ENCODE measurements at regions not wholly inside any gene's neighbourhood (a gene's known extent, or its start where the extent isn't known, plus 50 kb on each side); places are given as distances from the start of the nearest gene placed in this dataset.
"Not testable (repeated sequence)": the region's sequence is repeated elsewhere in the genome, so short reads cannot be mapped to it uniquely, and the experiment has no call there.

DNA sequence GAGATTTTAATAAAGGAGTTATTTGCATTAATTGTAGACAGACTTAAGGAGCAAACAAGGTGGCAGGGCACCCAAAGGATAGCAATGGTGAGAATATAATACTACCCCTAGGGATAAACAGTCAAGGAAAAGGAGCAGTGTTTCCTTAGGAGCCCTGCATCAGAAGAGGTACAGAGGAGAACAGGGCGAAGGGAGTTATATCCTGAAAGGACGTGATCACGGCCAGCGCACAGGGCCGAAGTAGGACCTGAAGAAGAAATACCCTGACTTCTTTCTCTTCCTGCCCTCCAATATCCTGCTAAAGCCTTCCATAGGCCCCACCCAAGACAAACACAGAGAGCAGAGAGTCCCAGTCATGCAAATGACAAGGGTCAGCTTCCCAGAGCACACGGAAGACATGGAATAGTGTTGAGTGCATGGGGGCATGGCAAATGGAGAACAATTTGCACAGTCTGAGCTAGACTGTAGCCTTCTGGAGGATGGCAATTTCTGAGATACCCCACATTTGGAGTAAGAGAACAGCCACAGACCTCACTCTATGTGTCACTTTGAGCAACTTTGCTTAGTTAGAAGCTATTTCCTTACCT lies 188.2 kb downstream of the ZNF92 start:
- H3K36me3 Mint-ChIP-seq, H3K4me1 Mint-ChIP-seq, CTCF ChIA-PET, H3K27me3 Mint-ChIP-seq, H3K27ac Mint-ChIP-seq, H3K9me3 Mint-ChIP-seq, DNase-seq, H3K4me3 Mint-ChIP-seq: not testable (repeated sequence)

DNA sequence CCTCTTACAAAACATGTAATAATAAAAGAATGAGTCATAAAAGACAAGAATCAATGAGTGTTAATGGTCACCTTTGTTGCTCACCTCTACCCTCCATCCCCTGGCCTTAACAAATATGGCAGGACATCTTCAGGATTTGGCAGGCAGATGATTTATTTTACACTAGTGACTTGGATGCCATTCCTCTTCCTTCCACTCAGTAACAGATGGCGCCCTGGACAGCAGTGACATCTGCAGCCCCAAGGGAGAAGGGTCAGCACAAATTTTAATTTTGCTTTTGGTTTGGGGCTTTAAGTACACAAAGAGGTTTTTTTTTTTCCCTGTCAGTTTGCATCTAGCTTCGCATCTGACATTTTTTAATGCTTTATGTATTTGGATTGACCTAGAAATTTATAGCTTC lies 188.9 kb downstream of the ZNF92 start:
- H3K27me3 Mint-ChIP-seq, H3K4me1 Mint-ChIP-seq, H3K9me3 Mint-ChIP-seq, DNase-seq, H3K27ac Mint-ChIP-seq, H3K36me3 Mint-ChIP-seq, H3K4me3 Mint-ChIP-seq, CTCF ChIA-PET: not testable (repeated sequence)

DNA sequence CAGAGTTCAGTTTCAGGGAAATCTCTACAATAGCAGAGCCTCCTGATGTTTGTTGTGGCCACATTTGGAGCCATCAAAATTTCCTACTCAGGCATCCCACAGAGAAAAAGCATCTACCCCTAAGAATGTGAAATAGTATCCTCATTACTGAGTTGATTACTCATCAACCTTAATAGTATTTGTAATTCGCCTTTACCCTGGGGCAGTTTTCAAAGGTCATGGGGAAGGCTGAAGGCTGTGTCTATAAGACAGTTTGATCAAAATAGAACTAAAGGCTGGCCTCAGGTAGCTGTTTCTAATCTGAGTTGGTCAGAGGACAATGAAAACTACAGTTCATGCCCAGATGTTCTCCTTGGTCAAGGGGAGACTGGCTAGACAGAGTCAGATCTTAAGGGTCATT lies 189.7 kb downstream of the ZNF92 start:
- CTCF ChIA-PET, DNase-seq, H3K36me3 Mint-ChIP-seq, H3K27ac Mint-ChIP-seq, H3K27me3 Mint-ChIP-seq, H3K4me1 Mint-ChIP-seq, H3K9me3 Mint-ChIP-seq, H3K4me3 Mint-ChIP-seq: not testable (repeated sequence)

DNA sequence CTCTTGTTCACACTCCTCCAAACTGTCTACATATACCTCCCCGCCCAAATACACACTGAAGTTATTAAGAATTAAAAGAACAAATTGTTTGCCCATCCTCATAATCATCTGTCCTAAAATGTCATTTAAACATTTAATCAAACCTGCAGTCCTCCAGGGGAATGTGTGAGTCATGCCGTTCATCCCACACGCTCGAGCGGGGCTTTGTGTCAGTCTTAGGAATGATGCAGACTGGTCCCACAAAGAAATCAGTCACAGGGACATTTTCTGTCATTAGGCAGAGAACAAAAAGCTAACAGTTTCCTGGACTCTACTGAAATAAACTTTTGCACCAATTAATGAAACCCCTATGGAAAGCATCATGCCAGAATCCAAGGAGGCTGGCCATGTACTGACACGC lies 194.6 kb downstream of the ZNF92 start:
- H3K9me3 Mint-ChIP-seq, H3K4me1 Mint-ChIP-seq, H3K27ac Mint-ChIP-seq, H3K36me3 Mint-ChIP-seq, H3K4me3 Mint-ChIP-seq, DNase-seq, H3K27me3 Mint-ChIP-seq, CTCF ChIA-PET: not testable (repeated sequence)

DNA sequence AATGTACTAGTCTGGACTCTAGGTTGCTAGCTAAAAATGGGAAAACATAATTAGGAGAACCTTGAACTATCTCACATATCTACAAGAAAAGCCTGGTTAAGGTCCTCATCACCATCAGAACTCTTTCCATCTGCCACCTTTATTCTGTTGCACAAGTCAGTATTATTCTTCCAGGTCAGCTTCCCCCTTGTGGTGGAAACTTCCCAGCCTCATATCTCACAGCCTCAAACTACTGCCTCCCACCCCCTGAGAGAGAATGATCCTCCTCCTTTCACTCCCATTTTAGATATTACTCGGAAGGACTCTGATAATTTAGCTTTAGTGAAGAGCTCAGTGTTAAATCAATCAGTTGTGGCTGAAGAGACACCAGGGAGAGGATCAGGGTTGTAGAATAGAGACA lies 197.3 kb downstream of the ZNF92 start:
- DNase-seq, H3K9me3 Mint-ChIP-seq, H3K4me3 Mint-ChIP-seq, CTCF ChIA-PET, H3K4me1 Mint-ChIP-seq, H3K27ac Mint-ChIP-seq, H3K27me3 Mint-ChIP-seq, H3K36me3 Mint-ChIP-seq: not testable (repeated sequence)

DNA sequence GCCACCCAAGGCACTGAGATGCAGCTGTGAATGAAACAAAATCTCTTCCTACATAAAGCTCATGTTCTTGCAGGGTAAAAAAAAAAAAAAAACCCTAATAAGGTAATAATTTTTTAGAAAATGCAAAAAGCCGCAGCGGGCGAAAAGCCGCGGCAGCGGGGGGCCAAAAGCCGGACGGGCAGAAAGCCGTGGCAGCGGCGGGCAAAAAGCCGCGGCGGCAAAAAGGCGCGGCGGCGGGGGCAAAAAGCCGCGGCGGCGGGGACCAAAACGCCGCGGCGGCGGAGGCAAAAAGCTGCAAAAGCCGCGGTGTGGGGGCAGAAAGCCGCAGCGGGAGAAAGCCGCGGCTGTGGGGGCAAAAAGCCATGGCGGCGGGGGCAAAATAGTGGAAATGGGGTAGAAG lies 198.9 kb downstream of the ZNF92 start:
- peak; percentile 16 for DNase-seq
- H3K9me3 Mint-ChIP-seq, H3K27ac Mint-ChIP-seq, CTCF ChIA-PET, H3K27me3 Mint-ChIP-seq, H3K4me3 Mint-ChIP-seq, H3K36me3 Mint-ChIP-seq, H3K4me1 Mint-ChIP-seq: not testable (repeated sequence)

DNA sequence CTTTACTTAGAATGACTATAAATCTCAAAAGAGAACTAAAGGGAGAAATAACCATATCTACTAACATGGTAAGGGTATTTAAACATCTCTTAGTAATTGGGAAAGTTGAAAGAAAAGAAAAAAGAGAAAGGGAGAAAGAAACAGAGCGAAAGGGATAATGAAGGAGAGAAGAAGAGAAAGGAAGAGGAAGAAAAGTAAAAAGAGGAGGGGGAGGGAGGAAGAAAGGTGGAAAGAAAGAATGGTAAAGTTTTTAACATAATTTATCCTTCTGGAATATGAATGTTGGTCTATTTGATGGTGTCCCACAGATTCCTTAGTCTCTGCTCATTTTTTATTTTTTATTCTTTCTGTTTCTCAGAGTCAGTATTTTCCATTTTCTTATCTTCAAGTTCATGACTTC lies 202.7 kb downstream of the ZNF92 start:
- DNase-seq, H3K9me3 Mint-ChIP-seq, H3K4me1 Mint-ChIP-seq, H3K4me3 Mint-ChIP-seq, H3K36me3 Mint-ChIP-seq, CTCF ChIA-PET, H3K27ac Mint-ChIP-seq, H3K27me3 Mint-ChIP-seq: not testable (repeated sequence)

DNA sequence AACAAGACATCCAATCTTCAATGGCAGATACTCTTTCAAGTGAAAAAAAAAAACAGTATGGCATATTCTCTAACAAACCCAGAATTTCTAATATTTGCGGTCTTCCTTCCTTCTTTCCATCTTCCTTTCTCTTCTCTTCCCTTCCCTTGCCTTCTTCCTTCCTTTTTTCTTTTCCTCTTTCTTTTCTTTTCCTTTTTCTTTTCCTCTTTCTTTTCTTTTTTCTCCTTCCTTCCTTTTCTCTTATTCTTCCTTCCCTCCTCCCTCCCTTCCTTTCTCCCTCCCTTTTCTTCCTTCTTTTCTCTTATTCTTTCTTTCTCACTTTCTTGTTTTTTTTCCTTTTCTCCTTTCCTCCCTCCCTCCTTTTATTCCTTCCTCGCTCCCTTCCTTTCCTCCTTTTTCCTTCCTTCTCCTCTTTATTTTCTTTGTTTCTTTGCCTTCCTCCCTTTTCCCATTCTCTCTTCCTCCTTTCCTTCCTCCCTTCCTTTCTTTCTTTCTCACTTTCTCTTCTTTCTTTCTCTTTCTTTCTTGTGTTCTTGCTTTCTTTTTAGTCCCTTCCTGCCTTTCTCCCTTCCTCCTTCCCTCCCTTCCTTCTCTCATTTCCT lies 209.0 kb downstream of the ZNF92 start:
- H3K27me3 Mint-ChIP-seq, CTCF ChIA-PET, H3K27ac Mint-ChIP-seq, H3K4me3 Mint-ChIP-seq, H3K36me3 Mint-ChIP-seq, DNase-seq, H3K4me1 Mint-ChIP-seq, H3K9me3 Mint-ChIP-seq: not testable (repeated sequence)

DNA sequence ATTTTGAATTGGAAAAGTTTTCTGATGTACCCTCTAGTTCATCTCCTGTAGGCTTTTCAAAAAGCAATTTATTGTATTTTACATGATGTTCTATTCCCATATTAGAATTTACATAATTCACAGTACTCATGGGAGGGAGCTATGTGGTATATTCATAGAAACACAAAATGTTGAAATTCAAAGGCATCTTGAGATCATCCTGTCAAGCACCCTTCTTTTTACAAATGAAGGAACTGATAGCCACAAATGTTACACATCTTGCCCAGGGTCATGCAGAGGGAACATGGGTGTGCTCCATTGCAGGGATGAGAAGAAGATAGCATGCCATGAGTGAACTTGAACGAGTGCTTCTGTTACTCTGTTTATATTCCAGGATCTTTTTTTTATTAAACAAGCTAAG lies 228.8 kb downstream of the ZNF92 start:
- H3K27me3 Mint-ChIP-seq, result peaks cover 12% of the 10 kb centered on the region
- DNase-seq, CTCF ChIA-PET, H3K4me1 Mint-ChIP-seq, H3K36me3 Mint-ChIP-seq, H3K4me3 Mint-ChIP-seq, H3K27ac Mint-ChIP-seq, H3K9me3 Mint-ChIP-seq: not testable (repeated sequence)

DNA sequence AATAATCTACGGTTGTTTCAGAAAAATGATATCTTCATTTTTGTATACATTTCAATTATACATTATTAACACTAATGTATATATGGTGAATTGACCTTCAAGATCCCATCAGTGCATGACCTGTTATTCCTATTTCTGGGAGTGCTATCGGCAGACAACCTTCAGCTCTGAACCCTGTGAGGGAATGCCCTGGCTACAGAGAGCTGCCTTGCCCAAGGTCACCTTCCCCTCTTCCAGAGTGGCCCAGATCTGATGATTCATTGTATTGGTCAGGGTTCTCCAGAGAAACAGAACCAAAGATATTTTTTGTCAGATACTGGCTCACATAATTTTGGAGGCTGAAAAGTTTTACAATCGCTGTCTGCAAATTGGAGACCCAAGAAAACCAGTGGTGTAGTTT lies 235.5 kb downstream of the ZNF92 start:
- CTCF ChIA-PET, result no interaction called here
- no peaks in the 10 kb centered on the region for H3K36me3 Mint-ChIP-seq

DNA sequence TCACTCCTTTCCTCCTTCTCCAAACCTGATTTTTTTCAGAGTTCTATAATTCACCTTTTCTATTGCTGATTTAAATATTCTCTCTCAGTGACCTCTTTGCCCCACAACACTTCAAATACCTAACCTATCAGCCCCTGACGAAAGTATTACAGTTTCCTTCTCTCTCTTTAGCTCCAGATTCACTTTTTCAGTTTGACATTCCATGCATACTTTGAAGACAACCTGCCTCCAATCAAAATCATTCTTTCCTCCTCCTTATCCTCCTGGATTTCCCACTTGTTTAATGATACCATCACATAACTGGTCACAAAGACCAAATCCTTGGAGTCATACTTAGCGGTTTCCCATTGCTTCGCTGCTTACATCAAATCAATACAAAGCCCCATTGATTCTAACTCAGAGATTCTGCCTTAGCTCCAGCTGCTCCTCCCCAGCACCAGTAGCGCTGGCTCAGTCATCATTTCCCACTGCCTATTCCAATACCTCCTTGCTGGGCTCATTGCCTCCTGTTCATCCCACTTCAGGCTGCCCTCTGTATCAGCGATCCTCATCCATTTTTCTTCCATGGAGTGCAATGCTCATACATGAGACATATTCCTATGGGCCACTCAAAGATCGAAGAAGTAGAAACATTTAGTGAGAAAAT lies 240.1 kb downstream of the ZNF92 start:
- CTCF ChIA-PET, H3K4me1 Mint-ChIP-seq, H3K4me3 Mint-ChIP-seq, H3K27ac Mint-ChIP-seq, DNase-seq, H3K36me3 Mint-ChIP-seq, H3K9me3 Mint-ChIP-seq: not testable (repeated sequence)
- peaks cover 14% of the 10 kb centered on the region for H3K27me3 Mint-ChIP-seq

More for the DNA sequence above, 235.5 kb downstream of the ZNF92 start:
- Mint-ChIP-seq H3K4me3 (no peak overlapping the region), H3K9me3 (no peaks in the 10 kb centered on the region), H3K4me1 (no peaks in the 10 kb centered on the region), H3K27me3 (peaks cover 17% of the 10 kb centered on the region), H3K27ac (no peak overlapping the region)
- no peak for DNase-seq

DNA sequence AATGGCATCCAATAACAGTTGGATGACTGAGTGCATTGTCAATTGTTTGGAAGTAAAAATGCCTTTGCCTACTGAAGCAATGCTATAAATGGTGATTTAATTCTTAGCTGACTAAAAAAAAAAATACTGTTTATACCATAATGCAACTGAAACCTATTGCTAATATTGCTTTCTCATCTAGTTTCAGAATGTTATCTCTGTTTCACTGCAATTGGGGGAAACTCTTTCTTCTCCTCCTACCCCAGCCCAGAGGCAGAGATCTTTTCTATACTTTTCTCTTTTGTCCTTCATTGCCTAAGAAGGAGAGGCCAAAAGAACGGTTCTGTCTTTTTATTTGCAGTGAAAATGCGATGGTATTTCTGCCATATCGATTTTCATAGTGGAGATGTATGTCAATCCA lies 242.5 kb downstream of the ZNF92 start:
- H3K4me3 Mint-ChIP-seq, H3K27me3 Mint-ChIP-seq, DNase-seq, H3K27ac Mint-ChIP-seq, H3K4me1 Mint-ChIP-seq, H3K36me3 Mint-ChIP-seq, CTCF ChIA-PET, H3K9me3 Mint-ChIP-seq: not testable (repeated sequence)

DNA sequence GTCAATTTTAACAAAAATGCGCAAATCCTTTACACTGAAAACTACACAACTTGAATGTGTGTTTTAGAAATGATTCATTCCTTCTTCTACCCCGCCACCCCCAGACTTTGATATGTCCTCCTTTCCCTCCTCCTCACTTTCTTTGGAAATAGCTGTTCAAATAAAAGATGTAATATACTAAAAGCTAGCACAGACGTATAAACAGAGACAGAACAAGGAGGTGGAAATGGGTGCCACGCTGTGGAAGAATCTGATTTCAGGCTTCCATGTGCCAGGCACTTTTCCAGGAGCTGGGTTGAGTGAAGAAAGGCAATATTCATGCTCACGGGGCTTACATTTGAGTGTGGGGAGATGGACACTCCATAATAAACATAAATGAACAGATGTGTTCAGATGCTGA lies 246.6 kb downstream of the ZNF92 start:
- H3K27ac Mint-ChIP-seq, H3K27me3 Mint-ChIP-seq, H3K4me1 Mint-ChIP-seq, H3K9me3 Mint-ChIP-seq, H3K4me3 Mint-ChIP-seq, CTCF ChIA-PET, DNase-seq, H3K36me3 Mint-ChIP-seq: not testable (repeated sequence)

DNA sequence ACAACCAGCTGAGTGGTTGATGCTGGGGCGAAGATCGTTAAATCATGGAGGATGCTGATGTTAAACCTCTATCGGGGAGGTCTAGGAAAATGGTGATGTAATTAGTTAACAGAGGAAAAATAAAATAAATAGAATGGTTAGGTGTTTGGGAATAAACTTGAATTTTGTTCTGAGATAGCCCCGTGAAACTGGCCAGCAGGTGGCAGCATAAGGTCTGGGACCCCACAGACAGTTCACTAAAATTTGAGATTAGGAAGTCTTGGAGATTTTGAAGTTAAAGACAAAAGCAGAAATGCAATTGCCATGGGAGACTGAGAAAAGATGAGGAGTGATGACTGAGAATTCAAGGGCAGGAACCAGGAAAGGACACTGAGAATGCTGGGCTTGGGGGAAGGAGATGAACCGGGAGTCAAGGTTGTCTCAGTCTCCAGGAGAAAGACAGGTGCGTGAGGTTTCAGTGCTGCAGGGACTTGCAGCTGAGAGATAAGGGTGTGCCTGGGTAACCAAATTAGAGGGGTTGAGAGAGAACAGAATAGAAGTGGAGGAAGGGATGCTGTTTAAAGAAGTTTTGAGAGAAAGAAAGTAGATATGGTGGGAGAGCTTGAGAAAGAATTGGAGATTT lies 248.0 kb downstream of the ZNF92 start:
- DNase-seq, result peak; percentile 50
- not testable (repeated sequence) for H3K27me3 Mint-ChIP-seq, H3K36me3 Mint-ChIP-seq, H3K4me3 Mint-ChIP-seq, H3K9me3 Mint-ChIP-seq, H3K4me1 Mint-ChIP-seq, H3K27ac Mint-ChIP-seq
- CTCF ChIA-PET, result interaction anchor here (1.1 kb wide), 1 partner anchor 219 kb away, joined by 5 read pairs; no protein-coding TSS in a partner anchor

DNA sequence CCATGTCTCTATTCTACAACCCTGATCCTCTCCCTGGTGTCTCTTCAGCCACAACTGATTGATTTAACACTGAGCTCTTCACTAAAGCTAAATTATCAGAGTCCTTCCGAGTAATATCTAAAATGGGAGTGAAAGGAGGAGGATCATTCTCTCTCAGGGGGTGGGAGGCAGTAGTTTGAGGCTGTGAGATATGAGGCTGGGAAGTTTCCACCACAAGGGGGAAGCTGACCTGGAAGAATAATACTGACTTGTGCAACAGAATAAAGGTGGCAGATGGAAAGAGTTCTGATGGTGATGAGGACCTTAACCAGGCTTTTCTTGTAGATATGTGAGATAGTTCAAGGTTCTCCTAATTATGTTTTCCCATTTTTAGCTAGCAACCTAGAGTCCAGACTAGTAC lies 241.6 kb upstream of the VKORC1L1 start:
- H3K27ac Mint-ChIP-seq, DNase-seq, CTCF ChIA-PET: not testable (repeated sequence)

More for the DNA sequence above, 241.6 kb upstream of the VKORC1L1 start:
- H3K36me3 Mint-ChIP-seq, H3K4me1 Mint-ChIP-seq, H3K9me3 Mint-ChIP-seq, H3K4me3 Mint-ChIP-seq, H3K27me3 Mint-ChIP-seq: not testable (repeated sequence)

All from activated naive CD4-positive, alpha-beta T cell treated with anti-CD3 and anti-CD28 coated beads, Interleukin-2, amount 10 ng/mL, durations not matched to agents 7 days and 5 days (primary cell).